ENCODE measurements at regions not wholly inside any gene's neighbourhood (a gene's known extent, or its start where the extent isn't known, plus 50 kb on each side); places are given as distances from the start of the nearest gene placed in this dataset.

- no peak for TF ChIP-seq CTCF (IDR thresholded peaks at IDR 0.05)
- no peak for TF ChIP-seq POLR2A (IDR thresholded peaks at IDR 0.05)
Observed at GRCh38 chr10:111784436-111784835, 399.1 kb downstream of the GPAM start.
